HuH-7.5 (cell line): ENCODE measurements at regions not wholly inside any gene's neighbourhood (a gene's known extent, or its start where the extent isn't known, plus 50 kb on each side); places are given as distances from the start of the nearest gene placed in this dataset.
"Not testable (repeated sequence)": the region's sequence is repeated elsewhere in the genome, so short reads cannot be mapped to it uniquely, and the experiment has no call there.

Experiments
- DNase-seq: peaks from one replicate; pipeline ENCODE4 v3.0.0; 2011; ENCODE audit warnings: low spot score

DNA sequence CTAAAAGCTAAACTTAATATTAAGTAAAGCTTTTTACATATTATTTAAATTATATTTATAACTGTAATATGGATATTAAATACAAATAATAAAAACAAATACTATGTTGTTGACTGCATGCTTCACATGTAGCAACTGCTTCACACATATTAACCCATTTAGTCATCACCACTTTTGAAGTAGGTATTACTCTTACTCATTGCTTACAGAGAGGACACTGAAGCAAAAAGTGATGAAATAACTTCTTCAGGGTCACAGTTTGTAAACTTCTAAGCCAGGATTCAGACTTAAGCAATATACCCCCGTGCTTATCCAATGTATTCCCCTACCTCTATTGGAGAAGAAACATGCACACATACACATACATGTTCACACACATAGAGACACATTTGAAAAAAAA lies 166.6 kb downstream of the DKK2 start:
- DNase-seq = no peak

DNA sequence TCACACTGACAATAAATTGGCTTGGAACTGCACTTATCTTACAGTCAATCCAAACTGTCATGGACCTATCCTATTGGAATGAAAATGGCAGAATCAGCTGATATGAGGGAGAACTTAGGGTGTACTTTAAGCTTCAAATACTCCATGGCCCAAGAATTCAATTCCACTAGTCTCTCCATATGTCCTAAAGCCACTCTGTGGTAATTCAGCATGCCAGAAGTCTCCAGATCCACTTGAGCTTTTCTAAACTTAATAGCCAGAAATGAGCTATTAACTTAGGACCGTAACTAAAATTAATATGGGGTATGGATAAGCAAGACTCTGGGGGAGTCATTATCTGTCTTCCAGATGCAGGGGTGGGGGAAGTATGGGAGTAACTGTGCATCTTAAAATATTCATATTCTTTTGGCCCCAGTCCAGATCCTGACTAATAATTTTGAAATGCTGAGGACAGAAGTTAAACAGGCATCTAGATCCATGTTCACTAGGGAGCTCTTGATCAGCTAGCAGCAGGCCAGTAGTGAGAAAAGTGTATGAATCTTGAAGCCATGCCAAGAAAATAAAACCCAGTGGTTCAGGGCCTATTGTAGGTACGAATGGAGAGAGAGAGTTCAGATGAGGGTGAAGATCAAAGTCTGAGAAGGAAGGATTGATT lies 167.6 kb downstream of the DKK2 start:
- DNase-seq = no peak

DNA sequence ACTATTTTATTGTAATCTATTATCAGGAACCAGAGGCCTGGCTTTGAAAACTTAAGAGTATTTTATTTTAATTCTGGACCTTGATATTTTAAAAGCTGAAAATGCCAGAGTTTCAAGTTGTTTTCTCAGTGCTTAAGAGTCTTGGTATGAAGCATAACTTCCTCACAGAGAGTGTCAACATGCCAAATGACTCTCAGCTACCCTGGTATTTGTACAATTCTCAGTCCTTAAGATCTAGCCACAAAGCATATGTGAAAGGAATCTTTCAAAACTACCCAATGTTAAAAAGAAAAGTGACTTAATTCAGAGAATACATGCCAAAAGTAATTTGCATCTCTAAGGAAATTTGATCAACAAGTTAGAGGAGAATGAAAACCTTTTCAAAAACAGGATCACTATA lies 171.9 kb downstream of the DKK2 start:
- no peak for DNase-seq

DNA sequence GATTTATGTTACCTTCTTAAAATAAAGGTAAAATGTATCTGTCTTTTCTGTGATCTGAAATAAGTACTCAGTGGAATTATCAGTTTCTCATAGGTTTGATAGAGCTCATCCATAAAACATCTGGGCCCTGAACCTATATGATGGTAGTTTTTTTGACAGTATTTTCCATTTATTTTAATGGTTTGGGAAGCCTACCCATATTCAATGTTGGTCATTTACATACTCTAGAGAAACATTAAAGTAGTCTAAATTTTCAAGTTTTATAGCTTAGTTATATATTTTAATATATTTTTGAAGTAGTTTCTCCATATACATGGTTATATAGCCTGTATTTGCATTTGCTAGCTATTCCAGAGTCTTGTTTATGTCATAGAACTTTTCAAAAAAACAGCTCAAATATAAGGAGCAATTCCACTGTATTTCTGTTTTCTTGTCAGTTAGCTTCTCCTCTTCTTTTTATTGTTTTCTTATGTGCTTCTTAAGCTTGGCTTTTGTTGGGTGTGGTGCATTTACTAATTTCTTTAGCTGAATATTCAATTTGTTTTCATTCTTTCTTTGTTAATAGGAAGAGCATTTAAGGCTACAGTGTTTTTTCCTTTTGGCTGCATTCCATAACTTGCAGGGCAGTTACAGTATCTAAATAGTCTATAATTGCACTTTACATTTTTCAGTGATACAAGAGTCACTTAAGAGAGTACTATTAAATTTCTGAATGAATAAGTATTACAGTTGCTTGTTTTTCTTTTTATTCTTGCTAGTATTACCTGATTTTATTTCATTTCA lies 181.4 kb downstream of the DKK2 start:
- no peak for DNase-seq

- DNase-seq = no peak
Measured at GRCh38 chr4:106852426-106852825, 183.7 kb downstream of the DKK2 start.

- DNase-seq = no peak
Measured at GRCh38 chr4:106851726-106852125, 184.4 kb downstream of the DKK2 start.

DNA sequence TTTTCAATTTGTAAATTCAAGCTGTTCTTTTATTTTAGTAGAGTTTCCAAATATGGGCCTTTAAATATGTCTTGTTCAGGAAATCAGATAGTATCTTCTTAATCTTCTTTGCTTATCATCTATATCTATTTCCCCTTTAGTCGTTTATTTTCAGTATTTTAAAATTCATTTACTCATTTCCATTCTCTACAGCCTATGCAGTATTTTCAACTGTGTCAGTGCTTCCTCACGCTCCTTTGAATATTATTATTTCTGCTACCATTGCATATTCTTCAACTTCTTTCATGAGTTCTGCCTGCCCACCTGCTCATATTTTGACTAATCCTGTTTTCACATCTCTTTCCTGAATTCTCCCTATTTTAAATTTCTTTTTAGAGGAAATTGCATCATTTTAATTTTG lies 185.4 kb downstream of the DKK2 start:
- DNase-seq = no peak

DNA sequence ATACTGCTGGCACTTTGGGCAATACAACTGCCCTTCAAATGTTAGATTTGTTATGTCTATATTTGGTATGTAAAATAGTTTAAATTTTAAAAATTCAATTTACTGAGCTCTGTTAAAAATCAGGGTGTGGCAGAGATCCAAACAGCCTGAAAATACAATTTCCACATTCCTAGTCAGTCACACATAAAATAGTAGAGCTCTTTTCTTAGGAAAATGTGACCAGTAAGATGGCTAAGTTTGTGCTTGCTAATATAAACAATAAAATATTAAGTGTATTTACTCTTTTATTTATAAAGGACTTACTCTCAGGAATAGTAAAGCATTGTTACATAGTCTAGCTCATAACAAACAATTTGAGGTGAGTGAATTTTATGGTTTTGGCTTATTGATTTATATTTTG lies 200.2 kb downstream of the DKK2 start:
- DNase-seq = no peak

DNA sequence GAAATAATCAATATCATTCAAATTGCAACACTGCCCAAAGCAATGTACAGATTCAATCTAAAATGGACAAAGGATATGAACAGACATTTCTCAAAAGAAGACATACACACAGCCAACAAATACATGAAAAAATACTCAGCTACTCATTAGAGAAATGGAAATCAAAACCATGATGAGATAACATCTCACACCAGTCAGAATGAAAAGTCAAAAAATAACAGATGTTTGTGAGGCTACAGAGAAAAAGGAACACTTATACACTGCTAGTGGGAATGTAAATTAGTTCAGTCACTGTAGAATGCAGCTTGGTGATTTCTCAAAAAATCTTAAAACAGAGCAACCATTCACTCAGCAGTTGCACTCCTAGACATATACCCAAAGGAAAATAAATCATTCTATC lies 205.2 kb downstream of the DKK2 start:
- DNase-seq = no peak

GRCh38 chr4:106818764-106819163 lies 217.3 kb downstream of the DKK2 start:
- DNase-seq = no peak

- DNase-seq = no peak
Measured at GRCh38 chr4:106816496-106816895, 219.6 kb downstream of the DKK2 start.

- DNase-seq = no peak
Measured at GRCh38 chr4:106810122-106810521, 226.0 kb downstream of the DKK2 start.

- DNase-seq = no peak
Measured at GRCh38 chr4:106809076-106809475, 227.0 kb downstream of the DKK2 start.

GRCh38 chr4:106806158-106806797 lies 229.8 kb downstream of the DKK2 start:
- DNase-seq = no peak

- no peak for DNase-seq
Measured at GRCh38 chr4:106803083-106803482, 233.0 kb downstream of the DKK2 start.

GRCh38 chr4:106801386-106801785 lies 234.7 kb downstream of the DKK2 start:
- DNase-seq = no peak

DNA sequence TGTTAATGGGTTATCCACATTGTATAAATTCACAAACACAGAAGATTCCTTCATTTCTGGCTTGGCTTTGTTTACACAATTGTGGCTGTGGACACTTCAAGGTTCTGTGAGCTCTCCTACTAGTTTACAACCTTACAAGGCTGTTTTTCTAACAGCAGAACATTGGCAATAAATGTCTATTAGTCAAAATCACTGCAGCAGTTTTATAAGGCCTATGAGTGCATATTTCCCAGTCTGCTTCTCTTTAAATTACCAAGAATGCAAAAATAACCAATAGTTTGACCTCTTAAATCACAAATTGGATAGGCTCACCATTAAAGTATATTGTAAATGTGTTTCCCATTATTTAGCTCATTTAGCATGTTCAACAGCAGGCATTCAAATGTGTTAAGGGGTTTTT lies 239.2 kb downstream of the DKK2 start:
- no peak for DNase-seq

DNA sequence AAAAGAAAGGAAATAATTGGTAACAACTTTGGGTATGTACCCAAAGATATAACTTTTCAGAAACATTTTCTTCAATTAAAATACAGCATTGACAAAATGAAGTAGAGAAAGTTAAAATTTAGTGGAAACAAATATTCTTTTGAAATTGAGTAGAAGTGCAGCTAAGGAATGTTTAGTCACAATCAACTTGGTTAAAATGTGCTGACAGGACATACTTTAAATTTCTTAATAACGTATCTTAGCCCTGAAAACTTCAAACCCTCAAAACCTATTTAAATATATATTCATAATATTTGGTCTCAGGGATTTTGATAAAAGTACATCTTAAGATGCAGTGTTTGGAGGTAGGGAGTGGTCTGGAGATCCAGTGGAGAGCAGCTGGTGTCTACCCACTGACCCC lies 240.8 kb downstream of the DKK2 start:
- no peak for DNase-seq

DNA sequence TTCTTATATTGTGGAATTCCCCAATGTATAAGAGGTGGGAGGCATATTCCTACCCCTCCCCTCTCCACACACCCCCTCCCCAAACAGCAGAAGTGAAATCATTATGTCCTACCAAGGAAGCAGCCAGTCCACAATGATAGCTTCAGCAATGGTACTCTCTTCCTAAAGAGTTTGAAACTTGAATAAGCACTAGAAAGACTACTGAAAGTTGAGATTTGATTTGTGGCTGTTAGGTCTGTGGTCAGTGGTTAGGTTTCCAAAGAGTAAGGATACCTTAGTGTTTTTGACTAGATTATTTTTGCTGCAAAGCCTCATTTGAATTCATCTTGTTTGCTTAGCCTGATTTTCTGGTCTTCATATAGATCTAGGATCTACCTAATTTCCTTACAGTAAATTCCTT lies 242.2 kb downstream of the DKK2 start:
- DNase-seq = no peak

- no peak for DNase-seq
Measured at GRCh38 chr4:106775636-106776035, 260.5 kb downstream of the DKK2 start.

GRCh38 chr4:106774055-106774454 lies 262.1 kb downstream of the DKK2 start:
- not testable (repeated sequence) for DNase-seq

GRCh38 chr4:106773076-106773905 lies 262.8 kb downstream of the DKK2 start:
- DNase-seq = no peak
